CD14-positive monocyte (primary cell): ENCODE measurements at regions not wholly inside any gene's neighbourhood (a gene's known extent, or its start where the extent isn't known, plus 50 kb on each side); places are given as distances from the start of the nearest gene placed in this dataset.

Experiments
- DNase-seq, 3 donors: peaks; one replicate each; pipeline ENCODE4 v3.0.0-alpha.2; 2011 to 2022
- H2AFZ ChIP-seq: 2 replicates; pipeline ENCODE4 v1.6.0; 2012; ENCODE audit warnings: mild to moderate bottlenecking, low read depth, low read length, inconsistent platforms; ENCODE audit not compliant: insufficient read depth, poor library complexity, severe bottlenecking
- H3K27ac ChIP-seq, 2 donors: 1 replicate in 1 of 2; 2 replicates in 1 of 2; pipeline ENCODE4 v1.5.1; 2012 to 2013; ENCODE audit warnings: low read length in 2 of 2, control low read depth in 1 of 2, inconsistent platforms in 1 of 2, low read depth in 1 of 2, mild to moderate bottlenecking in 1 of 2
- H3K27me3 ChIP-seq, 2 donors: one replicate each; pipeline versions ENCODE4 v1.6.0 to v1.6.1; 2011 to 2013; ENCODE audit warnings: low read length in 2 of 2; ENCODE audit not compliant: control insufficient read depth in 2 of 2, insufficient read depth in 2 of 2
- H3K36me3 ChIP-seq, 2 donors: replicated peaks in 1 of 2; 1 replicate in 1 of 2; 2 replicates in 1 of 2; pipeline versions ENCODE4 v1.5.1 to v1.6.1; 2012 to 2013; ENCODE audit warnings: low read length in 2 of 2, control low read depth in 1 of 2, inconsistent platforms in 1 of 2, mild to moderate bottlenecking in 1 of 2; ENCODE audit not compliant: insufficient read depth in 2 of 2, control insufficient read depth in 1 of 2
- H3K4me1 ChIP-seq, 2 donors: 1 replicate in 1 of 2; 2 replicates in 1 of 2; pipeline versions ENCODE4 v1.5.1 to v1.6.1; 2012 to 2013; ENCODE audit warnings: low read length in 2 of 2, control low read depth in 1 of 2, inconsistent platforms in 1 of 2, mild to moderate bottlenecking in 1 of 2, moderate library complexity in 1 of 2; ENCODE audit not compliant: insufficient read depth in 2 of 2, control insufficient read depth in 1 of 2
- H3K4me2 ChIP-seq: replicated peaks from 2 replicates; pipeline ENCODE3; 2012; ENCODE audit warnings: low read length, moderate library complexity, mild to moderate bottlenecking; ENCODE audit not compliant: poor library complexity, severe bottlenecking; ENCODE audit errors: extremely low read depth
- H3K4me3 ChIP-seq, 3 experiments: fragments of 200-600 bp in 1 of 3; sonication (generic) in 1 of 3; replicated peaks in 1 of 3; 1 replicate in 2 of 3; 2 replicates in 1 of 3; pipeline ENCODE4 v1.5.1; 2011 to 2013; ENCODE audit warnings: low read length in 3 of 3, mild to moderate bottlenecking in 3 of 3, control low read depth in 2 of 3, low read depth in 2 of 3, inconsistent platforms in 1 of 3, moderate library complexity in 1 of 3
- H3K79me2 ChIP-seq: 2 replicates; pipeline ENCODE4 v1.6.0; 2012; ENCODE audit warnings: mild to moderate bottlenecking, control low read depth, inconsistent platforms, low read length, moderate library complexity; ENCODE audit not compliant: insufficient read depth
- H3K9ac ChIP-seq: 2 replicates; pipeline ENCODE4 v1.6.0; 2017; ENCODE audit warnings: low read length, mild to moderate bottlenecking; ENCODE audit not compliant: insufficient read depth, poor library complexity, severe bottlenecking
- H3K9me3 ChIP-seq, 2 donors: replicated peaks in 1 of 2; 1 replicate in 1 of 2; 2 replicates in 1 of 2; pipeline versions ENCODE4 v1.5.1 to v1.6.1; 2012 to 2013; ENCODE audit warnings: low read length in 2 of 2, control low read depth in 1 of 2; ENCODE audit not compliant: control insufficient read depth in 1 of 2, insufficient read depth in 1 of 2
- H4K20me1 ChIP-seq: 2 replicates; pipeline ENCODE4 v1.6.0; 2012; ENCODE audit warnings: mild to moderate bottlenecking, low read length, control low read depth, moderate library complexity; ENCODE audit not compliant: insufficient read depth
- H3K27ac Mint-ChIP-seq, 7 donors: one replicate each; pipeline ENCODE4 v1.8.0; 2020; ENCODE audit warnings: mild to moderate bottlenecking in 7 of 7, mixed read lengths in 7 of 7, moderate library complexity in 6 of 7, inconsistent platforms in 2 of 7
- H3K27me3 Mint-ChIP-seq, 3 donors: one replicate each; pipeline ENCODE4 v1.8.0; 2021 to 2022; ENCODE audit warnings: low read depth in 3 of 3, mild to moderate bottlenecking in 3 of 3, mixed read lengths in 3 of 3, moderate library complexity in 3 of 3, inconsistent platforms in 1 of 3
- H3K36me3 Mint-ChIP-seq, 2 donors: one replicate each; pipeline ENCODE4 v1.8.0; 2020; ENCODE audit warnings: mixed read lengths in 2 of 2, inconsistent platforms in 1 of 2, mild to moderate bottlenecking in 1 of 2
- H3K4me1 Mint-ChIP-seq: one replicate; pipeline ENCODE4 v1.8.0; 2020; ENCODE audit warnings: mild to moderate bottlenecking, mixed read lengths
- H3K4me3 Mint-ChIP-seq, 2 donors: one replicate each; pipeline ENCODE4 v1.8.0; 2020; ENCODE audit warnings: mild to moderate bottlenecking in 2 of 2, mixed read lengths in 2 of 2, moderate library complexity in 1 of 2
- H3K9me3 Mint-ChIP-seq, 7 donors: one replicate each; pipeline ENCODE4 v1.8.0; 2020 to 2022; ENCODE audit warnings: mixed read lengths in 7 of 7, mild to moderate bottlenecking in 6 of 7, moderate library complexity in 6 of 7, inconsistent platforms in 2 of 7
- WGBS: methylation state at CpG from one replicate; pipeline ENCODE4 v1.1.5; 2013; ENCODE audit warnings: missing lambda C conversion rate; ENCODE audit not compliant: insufficient coverage; 5-methylcytosine and 5-hydroxymethylcytosine counted together
- intact Hi-C, 2 donors: fragments of 100-400 bp; cut with micrococcal nuclease; formaldehyde crosslinking; loops; one replicate each; pipeline versions ENCODE4 v1.15.0 to v1.15.1; 2023
- TF ChIP-seq, protein P1 (sequence below): fragments of 200-600 bp; IDR thresholded peaks from one replicate; pipeline ENCODE4 v1.8.0; 2022; ENCODE audit warnings: antibody characterized with exemption, mild to moderate bottlenecking

DNA sequence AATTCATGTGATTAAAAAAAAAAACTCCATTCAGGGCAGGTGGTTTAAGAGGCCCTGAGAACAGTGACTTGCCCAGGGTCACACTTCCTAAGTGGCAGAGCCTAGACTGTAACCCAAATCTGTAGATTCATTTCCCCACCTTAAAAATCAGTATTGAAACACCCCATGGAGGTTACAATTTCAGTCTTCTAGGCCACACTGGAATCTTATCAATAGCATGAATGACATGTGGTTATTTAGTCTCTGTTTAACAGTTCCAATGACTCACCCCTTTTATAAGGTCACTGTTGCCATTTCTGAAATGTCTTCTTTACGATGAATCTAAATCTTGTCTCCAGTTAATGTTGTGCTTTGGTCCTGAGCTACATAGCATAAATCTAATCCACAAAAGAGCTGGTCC lies 262.3 kb upstream of the GRIP1 start:
- no peak overlapping the region for H2AFZ ChIP-seq
- Mint-ChIP-seq H3K27me3 (peaks cover 0 to 4% (median 0%) of the 10 kb centered on the region in 3 donors), H3K36me3 (no peaks in the 10 kb centered on the region), H3K27ac (no peak overlapping the region), H3K4me1 (peaks cover 12% of the 10 kb centered on the region), H3K4me3 (no peak overlapping the region), H3K9me3 (no peaks in the 10 kb centered on the region)
- H3K4me2 ChIP-seq: no peak overlapping the region
- DNase-seq: no peak
- no peak overlapping the region for H3K9ac ChIP-seq
- H3K36me3 ChIP-seq: no peaks in the 10 kb centered on the region
- H3K4me1 ChIP-seq: no peaks in the 10 kb centered on the region
- no peaks in the 10 kb centered on the region for H3K27me3 ChIP-seq
- no peak overlapping the region for H3K4me3 ChIP-seq
- no peaks in the 10 kb centered on the region for H3K79me2 ChIP-seq
- no peaks in the 10 kb centered on the region for H4K20me1 ChIP-seq
- TF ChIP-seq, protein P1, sequence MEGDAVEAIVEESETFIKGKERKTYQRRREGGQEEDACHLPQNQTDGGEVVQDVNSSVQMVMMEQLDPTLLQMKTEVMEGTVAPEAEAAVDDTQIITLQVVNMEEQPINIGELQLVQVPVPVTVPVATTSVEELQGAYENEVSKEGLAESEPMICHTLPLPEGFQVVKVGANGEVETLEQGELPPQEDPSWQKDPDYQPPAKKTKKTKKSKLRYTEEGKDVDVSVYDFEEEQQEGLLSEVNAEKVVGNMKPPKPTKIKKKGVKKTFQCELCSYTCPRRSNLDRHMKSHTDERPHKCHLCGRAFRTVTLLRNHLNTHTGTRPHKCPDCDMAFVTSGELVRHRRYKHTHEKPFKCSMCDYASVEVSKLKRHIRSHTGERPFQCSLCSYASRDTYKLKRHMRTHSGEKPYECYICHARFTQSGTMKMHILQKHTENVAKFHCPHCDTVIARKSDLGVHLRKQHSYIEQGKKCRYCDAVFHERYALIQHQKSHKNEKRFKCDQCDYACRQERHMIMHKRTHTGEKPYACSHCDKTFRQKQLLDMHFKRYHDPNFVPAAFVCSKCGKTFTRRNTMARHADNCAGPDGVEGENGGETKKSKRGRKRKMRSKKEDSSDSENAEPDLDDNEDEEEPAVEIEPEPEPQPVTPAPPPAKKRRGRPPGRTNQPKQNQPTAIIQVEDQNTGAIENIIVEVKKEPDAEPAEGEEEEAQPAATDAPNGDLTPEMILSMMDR: no peak
- no CpG with 5 or more reads among the region's 1 CpG for WGBS
- no peaks in the 10 kb centered on the region for H3K9me3 ChIP-seq
- intact Hi-C loops: no loop called here
- no peak overlapping the region for H3K27ac ChIP-seq

DNA sequence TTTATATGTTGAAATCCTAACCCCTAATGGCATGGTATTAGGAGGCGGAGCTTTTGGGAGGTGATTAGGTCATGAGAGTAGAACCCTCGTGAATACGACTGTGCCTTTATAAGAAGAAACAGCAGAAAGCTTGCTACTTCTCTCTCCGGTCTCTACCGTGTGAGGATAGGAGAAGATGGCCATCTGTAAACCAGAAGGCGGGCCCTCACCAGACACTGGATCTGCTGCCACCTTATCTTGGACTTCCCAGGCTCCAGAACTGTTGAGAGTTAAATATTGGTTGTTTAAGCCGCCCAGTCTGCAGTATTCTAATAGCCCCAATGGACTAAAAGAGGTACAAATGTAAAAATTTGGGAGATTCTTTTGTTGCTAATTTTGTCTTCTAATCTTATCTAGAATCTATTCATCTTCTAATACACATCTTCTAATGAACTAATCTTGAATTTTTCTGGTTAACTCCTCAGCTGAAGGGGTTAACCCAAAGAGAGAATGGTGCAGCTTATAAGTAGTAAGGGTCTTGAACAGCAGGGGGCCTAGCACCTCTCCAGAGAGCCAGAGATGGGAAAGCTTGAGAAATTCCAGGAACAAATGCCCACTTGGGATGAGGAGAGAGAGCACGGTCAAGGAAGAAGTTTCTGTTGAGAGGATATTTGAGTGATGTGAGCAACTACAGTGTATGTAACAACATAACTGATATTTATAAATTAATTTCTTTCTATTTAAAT lies 264.0 kb upstream of the GRIP1 start:
- no peak overlapping the region for H3K27ac Mint-ChIP-seq
- H3K4me1 Mint-ChIP-seq: peaks cover 12% of the 10 kb centered on the region
- no peak overlapping the region for H2AFZ ChIP-seq
- H3K79me2 ChIP-seq: no peaks in the 10 kb centered on the region
- H3K27me3 Mint-ChIP-seq: peaks cover 0 to 5% (median 0%) of the 10 kb centered on the region in 3 donors
- TF ChIP-seq, protein P1: no peak
- no peak overlapping the region for H3K4me3 ChIP-seq
- intact Hi-C loops: no loop called here
- H3K36me3 Mint-ChIP-seq: no peaks in the 10 kb centered on the region
- no peaks in the 10 kb centered on the region for H3K4me1 ChIP-seq
- H3K9me3 Mint-ChIP-seq: no peaks in the 10 kb centered on the region
- H3K36me3 ChIP-seq: no peaks in the 10 kb centered on the region
- WGBS: 96% methylated on average over 6 of the region's 8 CpGs
- no peaks in the 10 kb centered on the region for H3K9me3 ChIP-seq
- H3K4me3 Mint-ChIP-seq: no peak overlapping the region
- no peak for DNase-seq
- no peak overlapping the region for H3K4me2 ChIP-seq
- H3K27ac ChIP-seq: no peak overlapping the region
- H4K20me1 ChIP-seq: no peaks in the 10 kb centered on the region
- no peak overlapping the region for H3K9ac ChIP-seq
- H3K27me3 ChIP-seq: no peaks in the 10 kb centered on the region
